OCI-LY3 (cell line): ENCODE measurements at regions not wholly inside any gene's neighbourhood (a gene's known extent, or its start where the extent isn't known, plus 50 kb on each side); places are given as distances from the start of the nearest gene placed in this dataset.

Source experiments
- EZH2phosphoT487 ChIP-seq: fragments of 200-600 bp; shearing (Covaris generic); IDR thresholded peaks from 2 replicates; pipeline ENCODE4 v1.6.1; 2018; ENCODE audit warnings: antibody characterized with exemption, mixed run types, low read depth
- TF ChIP-seq, protein P1 (sequence below): fragments of 200-600, 300-600 bp; sonication (generic); IDR thresholded peaks from 2 replicates; pipeline ENCODE4 v1.5.1; 2014; ENCODE audit warnings: antibody characterized with exemption, low read length, low read depth

DNA sequence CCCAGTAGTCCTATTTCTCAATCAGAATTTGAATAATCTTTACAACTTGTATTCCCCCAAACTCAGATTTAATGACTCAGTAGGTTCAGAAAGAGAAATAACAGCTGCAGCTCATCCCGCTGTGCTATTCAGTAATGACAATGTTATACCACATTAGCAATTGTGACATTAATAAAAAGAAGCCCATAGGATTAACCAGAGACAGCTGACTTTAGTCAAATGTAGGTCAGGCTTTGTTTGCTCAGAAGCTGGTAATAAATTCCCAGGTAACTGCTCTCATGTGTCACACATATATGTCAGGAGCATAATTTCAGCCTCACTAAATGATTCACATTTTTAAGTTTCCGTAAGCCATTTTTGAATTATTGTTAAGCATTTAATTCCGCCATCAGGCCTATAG, 222.0 kb upstream of the UBE2E2 start:
- TF ChIP-seq, protein P1, sequence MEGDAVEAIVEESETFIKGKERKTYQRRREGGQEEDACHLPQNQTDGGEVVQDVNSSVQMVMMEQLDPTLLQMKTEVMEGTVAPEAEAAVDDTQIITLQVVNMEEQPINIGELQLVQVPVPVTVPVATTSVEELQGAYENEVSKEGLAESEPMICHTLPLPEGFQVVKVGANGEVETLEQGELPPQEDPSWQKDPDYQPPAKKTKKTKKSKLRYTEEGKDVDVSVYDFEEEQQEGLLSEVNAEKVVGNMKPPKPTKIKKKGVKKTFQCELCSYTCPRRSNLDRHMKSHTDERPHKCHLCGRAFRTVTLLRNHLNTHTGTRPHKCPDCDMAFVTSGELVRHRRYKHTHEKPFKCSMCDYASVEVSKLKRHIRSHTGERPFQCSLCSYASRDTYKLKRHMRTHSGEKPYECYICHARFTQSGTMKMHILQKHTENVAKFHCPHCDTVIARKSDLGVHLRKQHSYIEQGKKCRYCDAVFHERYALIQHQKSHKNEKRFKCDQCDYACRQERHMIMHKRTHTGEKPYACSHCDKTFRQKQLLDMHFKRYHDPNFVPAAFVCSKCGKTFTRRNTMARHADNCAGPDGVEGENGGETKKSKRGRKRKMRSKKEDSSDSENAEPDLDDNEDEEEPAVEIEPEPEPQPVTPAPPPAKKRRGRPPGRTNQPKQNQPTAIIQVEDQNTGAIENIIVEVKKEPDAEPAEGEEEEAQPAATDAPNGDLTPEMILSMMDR, result no peak
- no peak for TF ChIP-seq EZH2phosphoT487
